Sigmoid colon (tissue), 6 donors: ENCODE measurements at regions not wholly inside any gene's neighbourhood (a gene's known extent, or its start where the extent isn't known, plus 50 kb on each side); places are given as distances from the start of the nearest gene placed in this dataset.

ENCODE experiments used
- DNase-seq: peaks from one replicate; pipeline ENCODE4 v3.0.0-alpha.2; 2019
- H3K27ac ChIP-seq, 4 donors: fragments of 200-600 bp; sonication (generic); one replicate each; pipeline ENCODE4 v1.5.1; 2016 to 2019; ENCODE audit warnings: mild to moderate bottlenecking in 1 of 4
- H3K27me3 ChIP-seq, 3 donors: fragments of 200-600 bp; sonication (generic); one replicate each; pipeline ENCODE4 v1.5.1; 2019; ENCODE audit warnings: mild to moderate bottlenecking in 1 of 3
- H3K36me3 ChIP-seq, 4 donors: fragments of 200-600 bp; sonication (generic); one replicate each; pipeline ENCODE4 v1.5.1; 2016 to 2019
- H3K4me1 ChIP-seq, 4 donors: fragments of 200-600 bp; sonication (generic); one replicate each; pipeline ENCODE4 v1.5.1; 2017 to 2019
- H3K4me3 ChIP-seq, 4 donors: fragments of 200-600 bp; sonication (generic); one replicate each; pipeline ENCODE4 v1.5.1; 2017 to 2019; ENCODE audit warnings: mild to moderate bottlenecking in 2 of 4, moderate library complexity in 1 of 4
- H3K9me3 ChIP-seq, 4 donors: fragments of 200-600 bp in 3 of 4; sonication (generic) in 3 of 4; one replicate each; pipeline versions ENCODE4 v1.5.1 to v1.6.1; 2013 to 2019
- CTCF ChIP-seq, 4 experiments: fragments of 450-650 bp in 3 of 4; fragments of 200-600 bp in 1 of 4; IDR thresholded peaks; one replicate each; pipeline ENCODE4 v1.5.1; 2016 to 2019; ENCODE audit warnings: antibody characterized with exemption in 4 of 4, mild to moderate bottlenecking in 3 of 4, moderate library complexity in 2 of 4
- EP300 ChIP-seq, 4 donors: sonication (generic); formaldehyde crosslinking; IDR thresholded peaks; one replicate each; pipeline ENCODE4 v1.6.1; 2017; ENCODE audit warnings: antibody characterized with exemption in 4 of 4
- POLR2A ChIP-seq, 2 donors: fragments of 450-650 bp; IDR thresholded peaks; one replicate each; pipeline ENCODE4 v1.6.1; 2016; ENCODE audit warnings: antibody characterized with exemption in 2 of 2, mild to moderate bottlenecking in 2 of 2, moderate library complexity in 2 of 2
- POLR2AphosphoS5 ChIP-seq, 4 donors: sonication (generic); formaldehyde crosslinking; IDR thresholded peaks; one replicate each; pipeline ENCODE4 v1.6.1; 2017; ENCODE audit warnings: antibody characterized with exemption in 4 of 4
- WGBS, 2 donors: extraction: QIAGEN DNeasy Blood & Tissue Kit; methylation state at CpG; one replicate each; pipeline ENCODE4 v1.1.7; 2013; 5-methylcytosine and 5-hydroxymethylcytosine counted together
- intact Hi-C: fragments of 100-400 bp; cut with DNase I; formaldehyde crosslinking; loops from one replicate; pipeline ENCODE4 v1.15.1; 2023
- donor health status: healthy with polysubstance abuse.
- donor health status: healthy.

GRCh38 chr12:126147321-126147720, 1082.1 kb downstream of the AACS start:
- 62% methylated on average over 1 of the region's 1 CpG for WGBS, 2 donors
- Histone ChIP-seq H3K36me3 (no peaks in the 10 kb centered on the region), H3K9me3 (peaks cover 0 to 4% (median 0%) of the 10 kb centered on the region in 4 donors), H3K27me3 (no peaks in the 10 kb centered on the region), H3K27ac (no peak overlapping the region), H3K4me3 (no peak overlapping the region), H3K4me1 (no peaks in the 10 kb centered on the region)
- intact Hi-C loops: no loop called here
- TF ChIP-seq POLR2A (IDR thresholded peaks at IDR 0.05) (no peak), CTCF (IDR thresholded peaks at IDR 0.05) (no peak), POLR2AphosphoS5 (IDR thresholded peaks at IDR 0.05) (no peak), EP300 (IDR thresholded peaks at IDR 0.05) (no peak)
- DNase-seq: no peak

- 83 to 86% methylated on average over 12 of the region's 12 CpGs for WGBS, 2 donors
- Histone ChIP-seq H3K9me3 (peaks cover 0 to 3% (median 0%) of the 10 kb centered on the region in 4 donors), H3K4me3 (no peak overlapping the region), H3K36me3 (no peaks in the 10 kb centered on the region), H3K27ac (no peak overlapping the region), H3K4me1 (no peaks in the 10 kb centered on the region), H3K27me3 (no peaks in the 10 kb centered on the region)
- TF ChIP-seq EP300 (IDR thresholded peaks at IDR 0.05) (no peak), POLR2A (IDR thresholded peaks at IDR 0.05) (no peak), POLR2AphosphoS5 (IDR thresholded peaks at IDR 0.05) (no peak), CTCF (IDR thresholded peaks at IDR 0.05) (no peak)
- DNase-seq: no peak
- intact Hi-C loops: no loop called here
Observed at GRCh38 chr12:126156806-126157574, 1091.8 kb downstream of the AACS start.

- Histone ChIP-seq H3K27me3 (no peaks in the 10 kb centered on the region), H3K36me3 (no peaks in the 10 kb centered on the region), H3K4me3 (no peak overlapping the region), H3K27ac (no peak overlapping the region), H3K4me1 (no peaks in the 10 kb centered on the region), H3K9me3 (peaks cover 0 to 3% (median 0%) of the 10 kb centered on the region in 4 donors)
- 78 to 84% methylated on average over 5 of the region's 5 CpGs for WGBS, 2 donors
- DNase-seq: no peak
- no peak for TF ChIP-seq POLR2A (IDR thresholded peaks at IDR 0.05)
- no peak for TF ChIP-seq CTCF (IDR thresholded peaks at IDR 0.05)
- no peak for TF ChIP-seq POLR2AphosphoS5 (IDR thresholded peaks at IDR 0.05)
- no peak for TF ChIP-seq EP300 (IDR thresholded peaks at IDR 0.05)
- intact Hi-C loops: no loop called here
Observed at GRCh38 chr12:126157575-126157966, 1092.3 kb downstream of the AACS start.

- Histone ChIP-seq H3K36me3 (no peaks in the 10 kb centered on the region), H3K4me3 (no peak overlapping the region), H3K27me3 (no peaks in the 10 kb centered on the region), H3K9me3 (peaks cover 0 to 3% (median 0%) of the 10 kb centered on the region in 4 donors), H3K27ac (no peak overlapping the region), H3K4me1 (no peaks in the 10 kb centered on the region)
- intact Hi-C loops: no loop called here
- 55 to 59% methylated on average over 5 of the region's 5 CpGs for WGBS, 2 donors
- TF ChIP-seq CTCF (IDR thresholded peaks at IDR 0.05): no peak
- DNase-seq: no peak
Observed at GRCh38 chr12:126159139-126159538, 1093.9 kb downstream of the AACS start.

- Histone ChIP-seq H3K9me3 (peaks cover 0 to 3% (median 0%) of the 10 kb centered on the region in 4 donors), H3K27me3 (no peaks in the 10 kb centered on the region), H3K27ac (no peak overlapping the region), H3K36me3 (no peaks in the 10 kb centered on the region), H3K4me3 (no peak overlapping the region), H3K4me1 (no peaks in the 10 kb centered on the region)
- intact Hi-C loops: no loop called here
- 8 to 30% methylated on average over 1 of the region's 1 CpG for WGBS, 2 donors
- DNase-seq: no peak
- TF ChIP-seq EP300 (IDR thresholded peaks at IDR 0.05) (no peak), CTCF (IDR thresholded peaks at IDR 0.05) (no peak), POLR2A (IDR thresholded peaks at IDR 0.05) (no peak), POLR2AphosphoS5 (IDR thresholded peaks at IDR 0.05) (no peak)
Observed at GRCh38 chr12:126160912-126161311, 1095.7 kb downstream of the AACS start.
